IMR-90 (cell line): ENCODE measurements at regions not wholly inside any gene's neighbourhood (a gene's known extent, or its start where the extent isn't known, plus 50 kb on each side); places are given as distances from the start of the nearest gene placed in this dataset.

Source experiments
- ATAC-seq: fragments of 200-7000 bp; cut with Tn5 transposase; 2 replicates; pipeline ENCODE4 v1.9.1; 2020; ENCODE audit warnings: low read depth, mild to moderate bottlenecking, moderate library complexity
- BruUV-seq: library from RNA; stranded (reverse); fragments of 400-500 nt; replicated peaks from 2 replicates; lab custom pipeline; 2021; lab: Mats Ljungman, UMichigan
- CTCF ChIA-PET: fragments of 300-600 bp; formaldehyde crosslinking; extraction: SDS; loops from one replicate; lab custom pipeline; 2021; ENCODE audit warnings: antibody characterized with exemption; lab: Yijun Ruan, JAX
- POLR2A ChIA-PET: fragments of 300-600 bp; sonication (Branson Sonifier 250); formaldehyde crosslinking; loops from one replicate; lab custom pipeline; 2022; ENCODE audit warnings: antibody characterized with exemption; ENCODE audit not compliant: unreplicated experiment; lab: Charles Lee
- DNase-seq: peaks from one replicate; pipeline ENCODE4 v3.0.0; 2013
- H2AFZ ChIP-seq: replicated peaks from 2 replicates; pipeline ENCODE3; 2013; ENCODE audit warnings: low read length, mild to moderate bottlenecking; ENCODE audit not compliant: poor library complexity
- H2AK5ac ChIP-seq: 2 replicates; pipeline ENCODE4 v1.6.1; 2013; ENCODE audit warnings: low read depth, low read length, inconsistent platforms
- H2AK9ac ChIP-seq: replicated peaks from 2 replicates; pipeline ENCODE3; 2013; ENCODE audit warnings: mild to moderate bottlenecking, low read depth, low read length, moderate library complexity; ENCODE audit not compliant: poor library complexity
- H2BK120ac ChIP-seq: 2 replicates; pipeline ENCODE4 v1.6.1; 2013; ENCODE audit warnings: low read depth, low read length, inconsistent platforms
- H2BK15ac ChIP-seq: 3 replicates; pipeline ENCODE4 v1.6.1; 2013; ENCODE audit warnings: low read depth, low read length, inconsistent platforms
- H2BK20ac ChIP-seq: 2 replicates; pipeline ENCODE4 v1.6.1; 2013; ENCODE audit warnings: low read depth, mild to moderate bottlenecking, inconsistent platforms, low read length, moderate library complexity
- H2BK5ac ChIP-seq: 2 replicates; pipeline ENCODE4 v1.6.1; 2013; ENCODE audit warnings: mild to moderate bottlenecking, low read depth, low read length, inconsistent platforms; ENCODE audit not compliant: poor library complexity, severe bottlenecking
- H3K14ac ChIP-seq: replicated peaks from 2 replicates; pipeline ENCODE4 v1.6.1; 2013; ENCODE audit warnings: low read depth, low read length, inconsistent platforms
- H3K18ac ChIP-seq: 2 replicates; pipeline ENCODE4 v1.6.1; 2013; ENCODE audit warnings: low read depth, low read length, control low read depth
- H3K23ac ChIP-seq: 2 replicates; pipeline ENCODE4 v1.6.1; 2013; ENCODE audit warnings: low read depth, low read length, inconsistent platforms
- H3K27ac ChIP-seq: 2 replicates; pipeline ENCODE4 v1.5.1; 2013; ENCODE audit warnings: mild to moderate bottlenecking, control low read depth, low read length; ENCODE audit not compliant: insufficient read depth
- H3K27me3 ChIP-seq: 2 replicates; pipeline ENCODE4 v1.6.1; 2013; ENCODE audit warnings: low read length; ENCODE audit not compliant: control insufficient read depth, insufficient read depth
- H3K36me3 ChIP-seq: 2 replicates; pipeline ENCODE4 v1.6.1; 2013; ENCODE audit warnings: low read length, mixed read lengths; ENCODE audit not compliant: control insufficient read depth, insufficient read depth
- H3K4ac ChIP-seq: 2 replicates; pipeline ENCODE4 v1.6.1; 2013; ENCODE audit warnings: low read depth, low read length, inconsistent platforms
- H3K4me1 ChIP-seq: 2 replicates; pipeline ENCODE4 v1.6.1; 2013; ENCODE audit warnings: low read length, mixed read lengths; ENCODE audit not compliant: control insufficient read depth, insufficient read depth
- H3K4me2 ChIP-seq: 2 replicates; pipeline ENCODE4 v1.6.1; 2013; ENCODE audit warnings: low read depth, mild to moderate bottlenecking, control low read depth, low read length, moderate library complexity
- H3K4me3 ChIP-seq: 2 replicates; pipeline ENCODE4 v1.5.1; 2013; ENCODE audit warnings: low read depth, mild to moderate bottlenecking, control low read depth, low read length, moderate library complexity; ENCODE audit not compliant: insufficient read depth
- H3K56ac ChIP-seq: 2 replicates; pipeline ENCODE4 v1.6.1; 2013; ENCODE audit warnings: low read length, inconsistent platforms; ENCODE audit not compliant: insufficient read depth; ENCODE audit errors: extremely low read depth
- H3K79me1 ChIP-seq, 2 experiments: 2 replicates each; pipeline ENCODE4 v1.6.1; 2013; ENCODE audit warnings: low read length in 2 of 2, inconsistent platforms in 1 of 2, low read depth in 1 of 2
- H3K9ac ChIP-seq: 2 replicates; pipeline ENCODE4 v1.6.1; 2013; ENCODE audit warnings: low read depth, low read length, control low read depth
- H3K9me1 ChIP-seq: 2 replicates; pipeline ENCODE4 v1.6.1; 2013; ENCODE audit warnings: low read length, inconsistent platforms; ENCODE audit not compliant: insufficient read depth
- H3K9me3 ChIP-seq: 2 replicates; pipeline ENCODE4 v1.6.1; 2013; ENCODE audit warnings: low read length; ENCODE audit not compliant: control insufficient read depth, insufficient read depth
- H4K20me1 ChIP-seq: 2 replicates; pipeline ENCODE4 v1.6.1; 2013; ENCODE audit warnings: low read length, inconsistent platforms; ENCODE audit not compliant: insufficient read depth
- H4K5ac ChIP-seq: 2 replicates; pipeline ENCODE4 v1.6.1; 2013; ENCODE audit warnings: mild to moderate bottlenecking, low read depth, low read length, control low read depth
- H4K8ac ChIP-seq, 2 experiments: 2 replicates each; pipeline ENCODE4 v1.6.1; 2013; ENCODE audit warnings: low read depth in 2 of 2, low read length in 2 of 2, control low read depth in 1 of 2, inconsistent platforms in 1 of 2
- H4K91ac ChIP-seq: 2 replicates; pipeline ENCODE4 v1.6.1; 2013; ENCODE audit warnings: low read depth, low read length, inconsistent platforms; ENCODE audit not compliant: insufficient read depth
- CEBPB ChIP-seq: IDR thresholded peaks from 2 replicates; pipeline ENCODE4 v1.6.1; 2012; ENCODE audit warnings: low read depth, low read length, improper control_type of control experiment
- CHD1 ChIP-seq: IDR thresholded peaks from 2 replicates; pipeline ENCODE4 v1.6.1; 2012; ENCODE audit warnings: low read depth, low read length, improper control_type of control experiment
- MAFK ChIP-seq: IDR thresholded peaks from 2 replicates; pipeline ENCODE4 v1.6.1; 2012; ENCODE audit warnings: low read depth, low read length, improper control_type of control experiment
- MAZ ChIP-seq: IDR thresholded peaks from 2 replicates; pipeline ENCODE4 v1.6.1; 2012; ENCODE audit warnings: low read depth, mild to moderate bottlenecking, low read length, improper control_type of control experiment, moderate library complexity, borderline replicate concordance
- MXI1 ChIP-seq: IDR thresholded peaks from 2 replicates; pipeline ENCODE4 v1.6.1; 2012; ENCODE audit warnings: low read depth, mild to moderate bottlenecking, low read length, moderate library complexity, borderline replicate concordance
- NFE2L2 ChIP-seq: fragments of 150-350 bp; IDR thresholded peaks from 2 replicates; pipeline ENCODE4 v1.6.1; 2016; ENCODE audit warnings: low read depth, mild to moderate bottlenecking, low read length
- POLR2A ChIP-seq: IDR thresholded peaks from 2 replicates; pipeline ENCODE4 v1.6.1; 2012; ENCODE audit warnings: mild to moderate bottlenecking, low read depth, low read length
- RAD21 ChIP-seq: IDR thresholded peaks from 2 replicates; pipeline ENCODE4 v1.6.1; 2012; ENCODE audit warnings: low read length, improper control_type of control experiment
- RCOR1 ChIP-seq: IDR thresholded peaks from 2 replicates; pipeline ENCODE4 v1.6.1; 2012; ENCODE audit warnings: mild to moderate bottlenecking, low read length, improper control_type of control experiment; ENCODE audit not compliant: insufficient replicate concordance
- RFX5 ChIP-seq: IDR thresholded peaks from 2 replicates; pipeline ENCODE4 v1.8.0; 2012; ENCODE audit warnings: low read depth, mild to moderate bottlenecking, low read length, moderate library complexity
- SMC3 ChIP-seq: fragments of 150-350 bp; IDR thresholded peaks from 2 replicates; pipeline ENCODE4 v1.6.1; 2016; ENCODE audit warnings: low read depth, mild to moderate bottlenecking, antibody characterized with exemption, low read length, moderate library complexity
- WGBS, 2 experiments: methylation state at CpG; one replicate each; pipeline versions ENCODE4 v1.1.5 to v1.1.7; 2013; ENCODE audit warnings: missing lambda C conversion rate in 2 of 2; ENCODE audit not compliant: insufficient read length in 1 of 2; ENCODE audit errors: extremely low coverage in 2 of 2; 5-methylcytosine and 5-hydroxymethylcytosine counted together
- dilution Hi-C: fragments of 300-500 bp; cut with HindIII; formaldehyde crosslinking; loops from one replicate; pipeline ENCODE4 v1.14.3; 2018; ENCODE audit warnings: low sequenced_read_pairs; ENCODE audit not compliant: unreplicated experiment
- in situ Hi-C: fragments of 300-500 bp; cut with MboI; formaldehyde crosslinking; loops from 3 replicates; pipeline ENCODE4 v1.14.3; 2019; ENCODE audit warnings: low sequenced_read_pairs, inconsistent platforms, mixed read lengths
- intact Hi-C: fragments of 100-400 bp; cut with micrococcal nuclease; formaldehyde crosslinking; loops from 2 replicates; pipeline ENCODE4 v1.10.0; 2022
- TF ChIP-seq, protein P1 (sequence below): conservative IDR thresholded peaks from 2 replicates; pipeline ENCODE4 v1.5.1; 2012; ENCODE audit warnings: mild to moderate bottlenecking, low read depth, low read length, improper control_type of control experiment
- TF ChIP-seq, protein P2 (sequence below): fragments of 150-350 bp; IDR thresholded peaks from 2 replicates; pipeline ENCODE4 v1.6.1; 2017; ENCODE audit warnings: mild to moderate bottlenecking, antibody characterized with exemption, low read length, low read depth
- TF ChIP-seq, protein P3 (sequence below): fragments of 150-350 bp; IDR thresholded peaks from 2 replicates; pipeline ENCODE4 v1.6.1; 2016; ENCODE audit warnings: low read depth, mild to moderate bottlenecking, low read length, moderate library complexity, borderline replicate concordance

DNA sequence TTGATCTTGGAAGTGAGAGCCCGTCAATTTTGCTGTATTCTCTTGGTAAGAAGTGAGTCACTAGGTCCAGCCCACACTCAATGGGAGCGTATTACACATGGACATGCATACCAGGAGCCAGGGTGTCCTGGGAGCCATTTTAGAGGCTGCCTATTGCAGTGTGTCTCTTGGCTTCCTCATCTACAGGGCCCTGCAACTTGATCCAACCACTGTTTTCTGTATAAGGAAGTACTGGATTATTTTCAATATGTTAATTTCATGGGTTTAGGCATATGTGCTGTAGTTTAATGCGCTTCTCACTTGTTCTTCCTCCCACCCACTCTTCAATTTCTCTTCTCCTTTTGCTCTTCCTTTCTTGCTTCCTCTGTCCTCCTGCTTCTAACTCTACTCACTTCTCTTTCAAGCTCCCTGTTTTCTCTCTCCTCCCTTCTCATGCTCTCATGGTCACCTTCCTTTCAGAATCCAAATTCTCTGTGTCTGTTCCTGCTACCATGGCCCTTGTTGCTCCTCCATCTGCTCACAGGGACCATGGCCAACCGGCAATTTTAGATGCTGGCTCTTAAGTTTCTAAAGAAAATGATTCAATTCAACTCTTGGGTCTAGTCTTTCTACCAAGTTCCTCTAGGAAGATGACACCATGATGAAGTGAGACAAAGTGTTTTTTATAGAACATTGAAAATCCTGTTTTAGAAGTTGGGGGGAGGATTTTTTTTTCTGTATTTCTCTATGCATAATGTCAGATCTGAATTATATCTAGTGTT, 152.0 kb upstream of the ZEB2 start:
- TF ChIP-seq MAZ, result no peak
- TF ChIP-seq NFE2L2, result no peak
- no peak for TF ChIP-seq CHD1
- no peak for TF ChIP-seq POLR2A
- no peak for TF ChIP-seq RCOR1
- no peak for TF ChIP-seq MAFK
- no peak for TF ChIP-seq RFX5
- TF ChIP-seq RAD21, result no peak
- TF ChIP-seq, protein P1, sequence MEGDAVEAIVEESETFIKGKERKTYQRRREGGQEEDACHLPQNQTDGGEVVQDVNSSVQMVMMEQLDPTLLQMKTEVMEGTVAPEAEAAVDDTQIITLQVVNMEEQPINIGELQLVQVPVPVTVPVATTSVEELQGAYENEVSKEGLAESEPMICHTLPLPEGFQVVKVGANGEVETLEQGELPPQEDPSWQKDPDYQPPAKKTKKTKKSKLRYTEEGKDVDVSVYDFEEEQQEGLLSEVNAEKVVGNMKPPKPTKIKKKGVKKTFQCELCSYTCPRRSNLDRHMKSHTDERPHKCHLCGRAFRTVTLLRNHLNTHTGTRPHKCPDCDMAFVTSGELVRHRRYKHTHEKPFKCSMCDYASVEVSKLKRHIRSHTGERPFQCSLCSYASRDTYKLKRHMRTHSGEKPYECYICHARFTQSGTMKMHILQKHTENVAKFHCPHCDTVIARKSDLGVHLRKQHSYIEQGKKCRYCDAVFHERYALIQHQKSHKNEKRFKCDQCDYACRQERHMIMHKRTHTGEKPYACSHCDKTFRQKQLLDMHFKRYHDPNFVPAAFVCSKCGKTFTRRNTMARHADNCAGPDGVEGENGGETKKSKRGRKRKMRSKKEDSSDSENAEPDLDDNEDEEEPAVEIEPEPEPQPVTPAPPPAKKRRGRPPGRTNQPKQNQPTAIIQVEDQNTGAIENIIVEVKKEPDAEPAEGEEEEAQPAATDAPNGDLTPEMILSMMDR, result no peak
- TF ChIP-seq MXI1, result no peak
- TF ChIP-seq CEBPB, result no peak
- TF ChIP-seq, protein P2, sequence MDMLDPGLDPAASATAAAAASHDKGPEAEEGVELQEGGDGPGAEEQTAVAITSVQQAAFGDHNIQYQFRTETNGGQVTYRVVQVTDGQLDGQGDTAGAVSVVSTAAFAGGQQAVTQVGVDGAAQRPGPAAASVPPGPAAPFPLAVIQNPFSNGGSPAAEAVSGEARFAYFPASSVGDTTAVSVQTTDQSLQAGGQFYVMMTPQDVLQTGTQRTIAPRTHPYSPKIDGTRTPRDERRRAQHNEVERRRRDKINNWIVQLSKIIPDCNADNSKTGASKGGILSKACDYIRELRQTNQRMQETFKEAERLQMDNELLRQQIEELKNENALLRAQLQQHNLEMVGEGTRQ, result no peak
- TF ChIP-seq, protein P3, sequence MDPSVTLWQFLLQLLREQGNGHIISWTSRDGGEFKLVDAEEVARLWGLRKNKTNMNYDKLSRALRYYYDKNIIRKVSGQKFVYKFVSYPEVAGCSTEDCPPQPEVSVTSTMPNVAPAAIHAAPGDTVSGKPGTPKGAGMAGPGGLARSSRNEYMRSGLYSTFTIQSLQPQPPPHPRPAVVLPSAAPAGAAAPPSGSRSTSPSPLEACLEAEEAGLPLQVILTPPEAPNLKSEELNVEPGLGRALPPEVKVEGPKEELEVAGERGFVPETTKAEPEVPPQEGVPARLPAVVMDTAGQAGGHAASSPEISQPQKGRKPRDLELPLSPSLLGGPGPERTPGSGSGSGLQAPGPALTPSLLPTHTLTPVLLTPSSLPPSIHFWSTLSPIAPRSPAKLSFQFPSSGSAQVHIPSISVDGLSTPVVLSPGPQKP, result no peak
- TF ChIP-seq SMC3, result no peak
- no TSS peak for BruUV-seq
- dilution Hi-C loops (no loop called here), in situ Hi-C loops (no loop called here), intact Hi-C loops (no loop called here)
- CTCF ChIA-PET, result no interaction called here
- Histone ChIP-seq H3K4me1 (no peaks in the 10 kb centered on the region), H2AK5ac (no peak overlapping the region), H3K56ac (no peak overlapping the region), H3K9ac (no peak overlapping the region), H2BK15ac (no peak overlapping the region), H2BK120ac (no peak overlapping the region), H3K4me2 (no peak overlapping the region), H3K27ac (no peak overlapping the region), H3K27me3 (no peaks in the 10 kb centered on the region), H3K9me3 (no peaks in the 10 kb centered on the region), H3K4me3 (no peak overlapping the region), H4K20me1 (no peaks in the 10 kb centered on the region), H3K9me1 (no peaks in the 10 kb centered on the region), H4K5ac (no peak overlapping the region), H2BK20ac (no peak overlapping the region), H3K14ac (no peak overlapping the region), H3K4ac (no peak overlapping the region), H2AK9ac (no peak overlapping the region), H3K23ac (no peak overlapping the region), H3K18ac (no peak overlapping the region), H2AFZ (no peak overlapping the region), H4K8ac (no peak overlapping the region), H3K36me3 (no peaks in the 10 kb centered on the region), H3K79me1 (no peaks in the 10 kb centered on the region), H4K91ac (no peak overlapping the region), H2BK5ac (no peak overlapping the region)
- POLR2A ChIA-PET, result no interaction called here
- WGBS, 2 experiments, result 100% methylated on average over 1 of the region's 4 CpGs; no CpG with 5 or more reads in 1 of the 2 experiments
- no peak for ATAC-seq
- peak; percentile 25 for DNase-seq
